Astrocyte (in vitro differentiated cells and primary cell): ENCODE measurements at regions not wholly inside any gene's neighbourhood (a gene's known extent, or its start where the extent isn't known, plus 50 kb on each side); places are given as distances from the start of the nearest gene placed in this dataset.
"Not testable (repeated sequence)": the region's sequence is repeated elsewhere in the genome, so short reads cannot be mapped to it uniquely, and the experiment has no call there.

ENCODE experiments used
- CTCF ChIP-seq: IDR thresholded peaks from 2 replicates; pipeline ENCODE4 v1.5.1; 2011; ENCODE audit warnings: low read depth, mild to moderate bottlenecking, inconsistent platforms, low read length, moderate library complexity; ENCODE audit not compliant: insufficient read depth
- EZH2 ChIP-seq: IDR thresholded peaks from 2 replicates; pipeline ENCODE4 v1.6.1; 2012; ENCODE audit warnings: mild to moderate bottlenecking, low read length, inconsistent platforms; ENCODE audit not compliant: insufficient read depth

GRCh38 chr15:32513378-32513777 lies 57.9 kb upstream of the GOLGA8O start:
- not testable (repeated sequence) for TF ChIP-seq CTCF, EZH2
